ENCODE measurements at regions not wholly inside any gene's neighbourhood (a gene's known extent, or its start where the extent isn't known, plus 50 kb on each side); places are given as distances from the start of the nearest gene placed in this dataset.
A peak's percentile ranks its signal among the peaks of the same experiment; 100 is the strongest.

- Histone ChIP-seq H3K36me3 (ENCODE audit: insufficient read depth, low read length) (no peaks in the 10 kb centered on the region), H3K27me3 (ENCODE audit: insufficient read depth, low read length) (no peaks in the 10 kb centered on the region), H2AFZ (ENCODE audit: low read depth, low read length) (no peak overlapping the region), H3K4me1 (ENCODE audit: insufficient read depth, low read length) (no peaks in the 10 kb centered on the region), H3K9me3 (ENCODE audit: low read length) (peaks cover 2% of the 10 kb centered on the region), H3K4me3 (ENCODE audit: low read length) (no peak overlapping the region)
Measured at GRCh38 chr2:217206016-217206725, 346.3 kb upstream of the TNP1 start.

GRCh38 chr2:217204358-217204757 is 344.5 kb upstream of the TNP1 start:
- Histone ChIP-seq H2AFZ (ENCODE audit: low read depth, low read length) (no peak overlapping the region), H3K9me3 (ENCODE audit: low read length) (peaks cover 2% of the 10 kb centered on the region), H3K4me1 (ENCODE audit: insufficient read depth, low read length) (peaks cover 7% of the 10 kb centered on the region), H3K36me3 (ENCODE audit: insufficient read depth, low read length) (no peaks in the 10 kb centered on the region), H3K27me3 (ENCODE audit: insufficient read depth, low read length) (no peaks in the 10 kb centered on the region), H3K4me3 (ENCODE audit: low read length) (no peak overlapping the region)

- H3K36me3 ChIP-seq (ENCODE audit: insufficient read depth, low read length): no peaks in the 10 kb centered on the region
- no peaks in the 10 kb centered on the region for H3K27me3 ChIP-seq (ENCODE audit: insufficient read depth, low read length)
- no peak overlapping the region for H2AFZ ChIP-seq (ENCODE audit: low read depth, low read length)
- H3K4me3 ChIP-seq (ENCODE audit: low read length): no peak overlapping the region
- H3K4me1 ChIP-seq (ENCODE audit: insufficient read depth, low read length): peaks cover 18% of the 10 kb centered on the region
- H3K9me3 ChIP-seq (ENCODE audit: low read length): peaks cover 2% of the 10 kb centered on the region
Measured at GRCh38 chr2:217203086-217203485, 343.2 kb upstream of the TNP1 start.

GRCh38 chr2:217199255-217199630 is 339.4 kb upstream of the TNP1 start:
- Histone ChIP-seq H2AFZ (ENCODE audit: low read depth, low read length) (peak overlapping the region; percentile 22), H3K4me1 (ENCODE audit: insufficient read depth, low read length) (peaks cover 20% of the 10 kb centered on the region), H3K36me3 (ENCODE audit: insufficient read depth, low read length) (no peaks in the 10 kb centered on the region), H3K27me3 (ENCODE audit: insufficient read depth, low read length) (no peaks in the 10 kb centered on the region), H3K9me3 (ENCODE audit: low read length) (peaks cover 6% of the 10 kb centered on the region), H3K4me3 (ENCODE audit: low read length) (peak overlapping the region; percentile 3)

GRCh38 chr2:217195658-217196446 is 336.0 kb upstream of the TNP1 start:
- peaks cover 4% of the 10 kb centered on the region for H3K9me3 ChIP-seq (ENCODE audit: low read length)
- H3K4me1 ChIP-seq (ENCODE audit: insufficient read depth, low read length): peaks cover 20% of the 10 kb centered on the region
- H3K27me3 ChIP-seq (ENCODE audit: insufficient read depth, low read length): no peaks in the 10 kb centered on the region
- no peak overlapping the region for H2AFZ ChIP-seq (ENCODE audit: low read depth, low read length)
- H3K4me3 ChIP-seq (ENCODE audit: low read length): no peak overlapping the region
- no peaks in the 10 kb centered on the region for H3K36me3 ChIP-seq (ENCODE audit: insufficient read depth, low read length)

GRCh38 chr2:217195016-217195415 is 335.2 kb upstream of the TNP1 start:
- Histone ChIP-seq H2AFZ (ENCODE audit: low read depth, low read length) (no peak overlapping the region), H3K4me1 (ENCODE audit: insufficient read depth, low read length) (peaks cover 17% of the 10 kb centered on the region), H3K36me3 (ENCODE audit: insufficient read depth, low read length) (no peaks in the 10 kb centered on the region), H3K27me3 (ENCODE audit: insufficient read depth, low read length) (no peaks in the 10 kb centered on the region), H3K9me3 (ENCODE audit: low read length) (peaks cover 4% of the 10 kb centered on the region), H3K4me3 (ENCODE audit: low read length) (no peak overlapping the region)

- Histone ChIP-seq H3K9me3 (ENCODE audit: low read length) (peaks cover 4% of the 10 kb centered on the region), H3K27me3 (ENCODE audit: insufficient read depth, low read length) (no peaks in the 10 kb centered on the region), H3K4me1 (ENCODE audit: insufficient read depth, low read length) (peaks cover 11% of the 10 kb centered on the region), H3K4me3 (ENCODE audit: low read length) (no peak overlapping the region), H3K36me3 (ENCODE audit: insufficient read depth, low read length) (no peaks in the 10 kb centered on the region), H2AFZ (ENCODE audit: low read depth, low read length) (no peak overlapping the region)
Measured at GRCh38 chr2:217193431-217194340, 333.8 kb upstream of the TNP1 start.

GRCh38 chr2:217192366-217192765 is 332.5 kb upstream of the TNP1 start:
- H3K9me3 ChIP-seq (ENCODE audit: low read length): peaks cover 4% of the 10 kb centered on the region
- H3K4me1 ChIP-seq (ENCODE audit: insufficient read depth, low read length): peaks cover 5% of the 10 kb centered on the region
- no peaks in the 10 kb centered on the region for H3K36me3 ChIP-seq (ENCODE audit: insufficient read depth, low read length)
- no peak overlapping the region for H2AFZ ChIP-seq (ENCODE audit: low read depth, low read length)
- no peak overlapping the region for H3K4me3 ChIP-seq (ENCODE audit: low read length)
- H3K27me3 ChIP-seq (ENCODE audit: insufficient read depth, low read length): no peaks in the 10 kb centered on the region

GRCh38 chr2:217189747-217190146 is 329.9 kb upstream of the TNP1 start:
- H3K27me3 ChIP-seq (ENCODE audit: insufficient read depth, low read length): no peaks in the 10 kb centered on the region
- H3K36me3 ChIP-seq (ENCODE audit: insufficient read depth, low read length): no peaks in the 10 kb centered on the region
- no peak overlapping the region for H3K4me3 ChIP-seq (ENCODE audit: low read length)

GRCh38 chr2:217189131-217189530 is 329.3 kb upstream of the TNP1 start:
- no peak overlapping the region for H2AFZ ChIP-seq (ENCODE audit: low read depth, low read length)
- H3K4me3 ChIP-seq (ENCODE audit: low read length): no peak overlapping the region
- H3K27me3 ChIP-seq (ENCODE audit: insufficient read depth, low read length): no peaks in the 10 kb centered on the region
- H3K9me3 ChIP-seq (ENCODE audit: low read length): no peaks in the 10 kb centered on the region
- H3K4me1 ChIP-seq (ENCODE audit: insufficient read depth, low read length): peaks cover 5% of the 10 kb centered on the region
- no peaks in the 10 kb centered on the region for H3K36me3 ChIP-seq (ENCODE audit: insufficient read depth, low read length)

More at GRCh38 chr2:217189747-217190146, 329.9 kb upstream of the TNP1 start:
- Histone ChIP-seq H3K4me1 (ENCODE audit: insufficient read depth, low read length) (peaks cover 5% of the 10 kb centered on the region), H3K9me3 (ENCODE audit: low read length) (no peaks in the 10 kb centered on the region), H2AFZ (ENCODE audit: low read depth, low read length) (no peak overlapping the region)

GRCh38 chr2:217186668-217187159 is 326.9 kb upstream of the TNP1 start:
- H3K27me3 ChIP-seq (ENCODE audit: insufficient read depth, low read length): no peaks in the 10 kb centered on the region
- no peaks in the 10 kb centered on the region for H3K36me3 ChIP-seq (ENCODE audit: insufficient read depth, low read length)

GRCh38 chr2:217186152-217186551 is 326.3 kb upstream of the TNP1 start:
- Histone ChIP-seq H3K4me3 (ENCODE audit: low read length) (no peak overlapping the region), H3K27me3 (ENCODE audit: insufficient read depth, low read length) (no peaks in the 10 kb centered on the region), H3K36me3 (ENCODE audit: insufficient read depth, low read length) (no peaks in the 10 kb centered on the region), H2AFZ (ENCODE audit: low read depth, low read length) (no peak overlapping the region), H3K4me1 (ENCODE audit: insufficient read depth, low read length) (peaks cover 5% of the 10 kb centered on the region), H3K9me3 (ENCODE audit: low read length) (no peaks in the 10 kb centered on the region)

More at GRCh38 chr2:217186668-217187159, 326.9 kb upstream of the TNP1 start:
- Histone ChIP-seq H3K4me1 (ENCODE audit: insufficient read depth, low read length) (peaks cover 5% of the 10 kb centered on the region), H3K9me3 (ENCODE audit: low read length) (no peaks in the 10 kb centered on the region), H2AFZ (ENCODE audit: low read depth, low read length) (no peak overlapping the region), H3K4me3 (ENCODE audit: low read length) (no peak overlapping the region)
